Breast epithelium (tissue), 4 donors: ENCODE measurements at regions not wholly inside any gene's neighbourhood (a gene's known extent, or its start where the extent isn't known, plus 50 kb on each side); places are given as distances from the start of the nearest gene placed in this dataset.

Source experiments
- DNase-seq, 2 donors: peaks; one replicate each; pipeline ENCODE4 v3.0.0-alpha.2; 2019; ENCODE audit warnings: low spot score in 2 of 2
- H3K27ac ChIP-seq, 2 donors: fragments of 200-600 bp; sonication (generic) in 1 of 2; one replicate each; pipeline ENCODE4 v1.5.1; 2016 to 2019; ENCODE audit warnings: mild to moderate bottlenecking in 1 of 2
- H3K27me3 ChIP-seq, 2 donors: fragments of 200-600 bp; sonication (generic) in 1 of 2; one replicate each; pipeline versions ENCODE4 v1.5.1 to v1.6.0; 2017 to 2019; ENCODE audit warnings: control low read depth in 1 of 2, mild to moderate bottlenecking in 1 of 2
- H3K36me3 ChIP-seq: fragments of 200-600 bp; one replicate; pipeline ENCODE4 v1.5.1; 2019
- H3K4me1 ChIP-seq, 2 donors: fragments of 200-600 bp; sonication (generic); one replicate each; pipeline ENCODE4 v1.5.1; 2016 to 2019; ENCODE audit warnings: control low read depth in 1 of 2
- H3K4me3 ChIP-seq, 3 donors: fragments of 200-600 bp; sonication (generic); 1 replicate in 2 of 3; 2 replicates in 1 of 3; pipeline ENCODE4 v1.5.1; 2016 to 2019; ENCODE audit warnings: mild to moderate bottlenecking in 3 of 3, moderate library complexity in 2 of 3
- H3K9me3 ChIP-seq, 2 donors: fragments of 200-600 bp; sonication (generic) in 1 of 2; one replicate each; pipeline ENCODE4 v1.5.1; 2016 to 2019; ENCODE audit warnings: control low read depth in 1 of 2
- POLR2A ChIP-seq: fragments of 450-650 bp; IDR thresholded peaks from one replicate; pipeline ENCODE4 v1.6.1; 2016; ENCODE audit warnings: antibody characterized with exemption, mild to moderate bottlenecking, moderate library complexity
- POLR2AphosphoS5 ChIP-seq, 3 donors: sonication (generic); formaldehyde crosslinking; IDR thresholded peaks; one replicate each; pipeline ENCODE4 v1.6.1; 2017; ENCODE audit warnings: antibody characterized with exemption in 3 of 3
- intact Hi-C: fragments of 100-400 bp; cut with DNase I; formaldehyde crosslinking; loops from one replicate; pipeline ENCODE4 v1.15.1; 2023; ENCODE audit warnings: low total_unique reads
- TF ChIP-seq, protein P1 (sequence below), 3 donors: fragments of 450-650 bp; IDR thresholded peaks; one replicate each; pipeline ENCODE4 v1.5.1; 2016 to 2017; ENCODE audit warnings: antibody characterized with exemption in 3 of 3, mild to moderate bottlenecking in 3 of 3, moderate library complexity in 3 of 3

GRCh38 chr1:219812086-219812485, 116.3 kb downstream of the SLC30A10 start:
- H3K4me3 ChIP-seq: no peak overlapping the region
- TF ChIP-seq POLR2AphosphoS5 (IDR thresholded peaks at IDR 0.05) (no peak), POLR2A (no peak)
- TF ChIP-seq, protein P1, sequence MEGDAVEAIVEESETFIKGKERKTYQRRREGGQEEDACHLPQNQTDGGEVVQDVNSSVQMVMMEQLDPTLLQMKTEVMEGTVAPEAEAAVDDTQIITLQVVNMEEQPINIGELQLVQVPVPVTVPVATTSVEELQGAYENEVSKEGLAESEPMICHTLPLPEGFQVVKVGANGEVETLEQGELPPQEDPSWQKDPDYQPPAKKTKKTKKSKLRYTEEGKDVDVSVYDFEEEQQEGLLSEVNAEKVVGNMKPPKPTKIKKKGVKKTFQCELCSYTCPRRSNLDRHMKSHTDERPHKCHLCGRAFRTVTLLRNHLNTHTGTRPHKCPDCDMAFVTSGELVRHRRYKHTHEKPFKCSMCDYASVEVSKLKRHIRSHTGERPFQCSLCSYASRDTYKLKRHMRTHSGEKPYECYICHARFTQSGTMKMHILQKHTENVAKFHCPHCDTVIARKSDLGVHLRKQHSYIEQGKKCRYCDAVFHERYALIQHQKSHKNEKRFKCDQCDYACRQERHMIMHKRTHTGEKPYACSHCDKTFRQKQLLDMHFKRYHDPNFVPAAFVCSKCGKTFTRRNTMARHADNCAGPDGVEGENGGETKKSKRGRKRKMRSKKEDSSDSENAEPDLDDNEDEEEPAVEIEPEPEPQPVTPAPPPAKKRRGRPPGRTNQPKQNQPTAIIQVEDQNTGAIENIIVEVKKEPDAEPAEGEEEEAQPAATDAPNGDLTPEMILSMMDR (IDR thresholded peaks at IDR 0.05): no peak
- DNase-seq: no peak
- no peaks in the 10 kb centered on the region for H3K27me3 ChIP-seq
- H3K4me1 ChIP-seq: no peaks in the 10 kb centered on the region
- H3K9me3 ChIP-seq: no peaks in the 10 kb centered on the region
- intact Hi-C loops: no loop called here
- H3K36me3 ChIP-seq: no peaks in the 10 kb centered on the region
- no peak overlapping the region for H3K27ac ChIP-seq

DNA sequence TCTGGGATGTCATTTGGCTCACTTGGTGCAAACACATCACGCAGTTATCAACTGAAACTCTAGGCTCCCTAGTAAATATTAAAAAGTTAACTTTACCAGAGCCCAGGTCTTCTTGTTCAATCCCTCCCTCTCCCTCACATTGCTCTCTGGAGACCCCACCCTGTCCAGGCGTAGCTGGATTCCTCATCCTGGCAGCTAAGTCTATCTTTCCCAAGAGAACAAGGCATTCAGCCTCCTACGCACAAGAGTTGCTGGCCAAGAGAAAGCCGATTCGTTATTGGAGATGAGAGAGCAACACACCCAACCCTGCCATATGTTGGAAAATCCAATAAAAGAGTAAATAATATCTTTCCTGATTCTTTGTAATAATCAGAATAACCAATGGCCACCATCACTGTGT, 117.9 kb downstream of the SLC30A10 start:
- Histone ChIP-seq H3K36me3 (no peaks in the 10 kb centered on the region), H3K27me3 (no peaks in the 10 kb centered on the region), H3K4me3 (no peak overlapping the region), H3K27ac (no peak overlapping the region), H3K4me1 (no peaks in the 10 kb centered on the region), H3K9me3 (no peaks in the 10 kb centered on the region)
- intact Hi-C loops: no loop called here
- no peak for DNase-seq
- TF ChIP-seq, protein P1 (IDR thresholded peaks at IDR 0.05): no peak
- TF ChIP-seq POLR2A (no peak), POLR2AphosphoS5 (IDR thresholded peaks at IDR 0.05) (no peak)

DNA sequence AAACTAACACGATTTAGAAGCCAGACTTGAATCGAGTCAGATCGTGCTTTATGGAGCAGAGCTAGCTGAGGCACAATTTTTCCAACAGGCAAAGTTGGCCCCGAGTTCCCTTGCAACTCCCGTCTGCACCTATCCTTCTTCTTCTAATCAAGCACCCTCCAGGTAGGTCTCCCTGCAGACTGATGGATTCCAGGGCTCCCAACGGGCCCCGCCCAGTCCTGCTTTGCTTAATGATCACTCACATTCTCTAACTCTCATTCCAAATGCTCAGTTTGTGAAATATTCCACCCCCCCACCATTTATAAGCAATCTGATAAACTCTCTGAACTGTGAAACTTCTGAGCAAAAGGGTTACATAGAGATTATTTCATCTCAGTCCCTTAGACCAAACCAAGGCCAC, 119.6 kb downstream of the SLC30A10 start:
- no peaks in the 10 kb centered on the region for H3K36me3 ChIP-seq
- H3K27me3 ChIP-seq: no peaks in the 10 kb centered on the region
- no peak for DNase-seq
- no peaks in the 10 kb centered on the region for H3K4me1 ChIP-seq
- H3K9me3 ChIP-seq: no peaks in the 10 kb centered on the region
- intact Hi-C loops: no loop called here
- H3K27ac ChIP-seq: no peak overlapping the region
- H3K4me3 ChIP-seq: no peak overlapping the region
- TF ChIP-seq POLR2AphosphoS5 (IDR thresholded peaks at IDR 0.05): no peak
- no peak for TF ChIP-seq POLR2A
- TF ChIP-seq, protein P1 (IDR thresholded peaks at IDR 0.05): no peak

GRCh38 chr1:219806642-219807041, 121.7 kb downstream of the SLC30A10 start:
- Histone ChIP-seq H3K36me3 (no peaks in the 10 kb centered on the region), H3K4me3 (no peak overlapping the region), H3K4me1 (no peaks in the 10 kb centered on the region), H3K27me3 (no peaks in the 10 kb centered on the region), H3K27ac (no peak overlapping the region), H3K9me3 (no peaks in the 10 kb centered on the region)
- DNase-seq: no peak
- TF ChIP-seq POLR2AphosphoS5 (IDR thresholded peaks at IDR 0.05) (no peak), POLR2A (no peak)
- TF ChIP-seq, protein P1 (IDR thresholded peaks at IDR 0.05): no peak
- intact Hi-C loops: no loop called here

GRCh38 chr1:219806020-219806419, 122.3 kb downstream of the SLC30A10 start:
- intact Hi-C loops: no loop called here
- H3K4me1 ChIP-seq: no peaks in the 10 kb centered on the region
- no peak overlapping the region for H3K27ac ChIP-seq
- TF ChIP-seq POLR2AphosphoS5 (IDR thresholded peaks at IDR 0.05): no peak
- TF ChIP-seq POLR2A: no peak
- TF ChIP-seq, protein P1 (IDR thresholded peaks at IDR 0.05): no peak
- no peak for DNase-seq
- H3K27me3 ChIP-seq: no peaks in the 10 kb centered on the region
- H3K36me3 ChIP-seq: no peaks in the 10 kb centered on the region
- no peak overlapping the region for H3K4me3 ChIP-seq
- no peaks in the 10 kb centered on the region for H3K9me3 ChIP-seq
